Liver (tissue), 8 donors: ENCODE measurements at regions not wholly inside any gene's neighbourhood (a gene's known extent, or its start where the extent isn't known, plus 50 kb on each side); places are given as distances from the start of the nearest gene placed in this dataset.

ENCODE experiments used
- DNase-seq: peaks from one replicate; pipeline ENCODE4 v3.0.0-alpha.2; 2017; ENCODE audit warnings: low spot score
- H3K27ac ChIP-seq, 2 donors: one replicate each; pipeline ENCODE4 v1.7.0; 2013; ENCODE audit warnings: inconsistent platforms in 2 of 2, low read length in 2 of 2, control low read depth in 1 of 2, low read depth in 1 of 2, mild to moderate bottlenecking in 1 of 2
- H3K27me3 ChIP-seq, 4 donors: one replicate each; pipeline versions ENCODE4 v1.6.1 to v1.7.0; 2013; ENCODE audit warnings: low read length in 3 of 4, inconsistent platforms in 1 of 4, mild to moderate bottlenecking in 1 of 4, moderate library complexity in 1 of 4; ENCODE audit not compliant: control insufficient read depth in 4 of 4, insufficient read depth in 4 of 4
- H3K36me3 ChIP-seq, 4 donors: one replicate each; pipeline versions ENCODE4 v1.6.1 to v1.7.0; 2013; ENCODE audit warnings: low read length in 3 of 4, mild to moderate bottlenecking in 3 of 4, low read depth in 1 of 4, moderate library complexity in 1 of 4; ENCODE audit not compliant: control insufficient read depth in 4 of 4, insufficient read depth in 3 of 4
- H3K4me1 ChIP-seq, 4 donors: one replicate each; pipeline versions ENCODE4 v1.6.1 to v1.7.0; 2013; ENCODE audit warnings: low read length in 3 of 4, mild to moderate bottlenecking in 3 of 4, moderate library complexity in 1 of 4; ENCODE audit not compliant: control insufficient read depth in 4 of 4, insufficient read depth in 4 of 4
- H3K4me3 ChIP-seq, 3 donors: one replicate each; pipeline versions ENCODE4 v1.6.1 to v1.7.0; 2013; ENCODE audit warnings: low read length in 3 of 3, control low read depth in 1 of 3, low read depth in 1 of 3, mild to moderate bottlenecking in 1 of 3
- H3K9ac ChIP-seq, 2 donors: one replicate each; pipeline ENCODE4 v1.7.0; 2013; ENCODE audit warnings: low read length in 2 of 2, mild to moderate bottlenecking in 2 of 2, moderate library complexity in 2 of 2, control low read depth in 1 of 2, low read depth in 1 of 2
- H3K9me3 ChIP-seq, 4 donors: one replicate each; pipeline versions ENCODE4 v1.6.1 to v1.7.0; 2013; ENCODE audit warnings: low read length in 3 of 4; ENCODE audit not compliant: control insufficient read depth in 4 of 4
- ATF3 ChIP-seq: IDR thresholded peaks from 2 replicates; pipeline ENCODE4 v1.6.1; 2016; ENCODE audit warnings: antibody characterized with exemption
- CTCF ChIP-seq: fragments of 150-350 bp; IDR thresholded peaks from 2 replicates; pipeline ENCODE4 v1.5.1; 2017; ENCODE audit warnings: improper control_type of control experiment, low read depth, low read length; ENCODE audit not compliant: missing input control
- EGR1 ChIP-seq, 2 donors: IDR thresholded peaks; 2 replicates each; pipeline ENCODE4 v1.6.1; 2016 to 2018; ENCODE audit warnings: antibody characterized with exemption in 2 of 2, low read depth in 2 of 2
- FOXA1 ChIP-seq: IDR thresholded peaks from 2 replicates; pipeline ENCODE4 v1.6.1; 2016; ENCODE audit warnings: antibody characterized with exemption
- FOXA2 ChIP-seq: IDR thresholded peaks from 2 replicates; pipeline ENCODE4 v1.6.1; 2016; ENCODE audit warnings: antibody characterized with exemption
- GABPA ChIP-seq, 2 donors: IDR thresholded peaks in 1 of 2; conservative IDR thresholded peaks in 1 of 2; 2 replicates each; pipeline ENCODE4 v1.6.1; 2016; ENCODE audit warnings: antibody characterized with exemption in 2 of 2, mild to moderate bottlenecking in 1 of 2, moderate library complexity in 1 of 2
- HNF4A ChIP-seq, 2 donors: conservative IDR thresholded peaks; 2 replicates each; pipeline ENCODE4 v1.6.1; 2016; ENCODE audit warnings: antibody characterized with exemption in 2 of 2, mild to moderate bottlenecking in 2 of 2
- HNF4G ChIP-seq: IDR thresholded peaks from 2 replicates; pipeline ENCODE4 v1.6.1; 2016; ENCODE audit warnings: antibody characterized with exemption
- JUND ChIP-seq, 2 donors: IDR thresholded peaks; 2 replicates each; pipeline ENCODE4 v1.6.1; 2016; ENCODE audit warnings: antibody characterized with exemption in 2 of 2
- MAX ChIP-seq: IDR thresholded peaks from 2 replicates; pipeline ENCODE4 v1.6.1; 2016; ENCODE audit warnings: antibody characterized with exemption
- NR2F2 ChIP-seq: IDR thresholded peaks from 2 replicates; pipeline ENCODE4 v1.6.1; 2016; ENCODE audit warnings: antibody characterized with exemption
- RAD21 ChIP-seq, 2 donors: IDR thresholded peaks; 2 replicates each; pipeline ENCODE4 v1.6.1; 2016; ENCODE audit warnings: antibody characterized with exemption in 2 of 2, mild to moderate bottlenecking in 2 of 2
- REST ChIP-seq: IDR thresholded peaks from 2 replicates; pipeline ENCODE4 v1.6.1; 2016; ENCODE audit warnings: antibody characterized with exemption, mild to moderate bottlenecking
- RXRA ChIP-seq, 2 donors: IDR thresholded peaks; 2 replicates each; pipeline ENCODE4 v1.6.1; 2017 to 2018; ENCODE audit warnings: antibody characterized with exemption in 2 of 2, mild to moderate bottlenecking in 1 of 2
- SP1 ChIP-seq: IDR thresholded peaks from 2 replicates; pipeline ENCODE4 v1.6.1; 2018; ENCODE audit warnings: antibody characterized with exemption, mild to moderate bottlenecking
- TAF1 ChIP-seq: conservative IDR thresholded peaks from 2 replicates; pipeline ENCODE4 v1.6.1; 2016; ENCODE audit warnings: antibody characterized with exemption, mild to moderate bottlenecking
- YY1 ChIP-seq: IDR thresholded peaks from 2 replicates; pipeline ENCODE4 v1.6.1; 2016; ENCODE audit warnings: antibody characterized with exemption, mild to moderate bottlenecking
- ZBTB33 ChIP-seq: IDR thresholded peaks from 2 replicates; pipeline ENCODE4 v1.6.1; 2016; ENCODE audit warnings: antibody characterized with exemption
- WGBS: extraction: QIAGEN DNeasy Blood & Tissue Kit; methylation state at CpG from one replicate; pipeline ENCODE4 v1.1.7; 2013; 5-methylcytosine and 5-hydroxymethylcytosine counted together
- donor health status: healthy.
- donor health status: healthy.
- donor health status: healthy.
- donor health status: healthy.
- donor health status: healthy.

GRCh38 chr5:121573721-121574382 lies 277.8 kb upstream of the FTMT start:
- H3K27me3 ChIP-seq = no peaks in the 10 kb centered on the region
- no peaks in the 10 kb centered on the region for H3K9me3 ChIP-seq
- H3K4me3 ChIP-seq = no peak overlapping the region
- no peaks in the 10 kb centered on the region for H3K36me3 ChIP-seq
- no peak overlapping the region for H3K27ac ChIP-seq
- H3K4me1 ChIP-seq = no peaks in the 10 kb centered on the region
- TF ChIP-seq EGR1 (IDR thresholded peaks at IDR 0.05; ENCODE audit: low read depth in 2 of 2) (no peak), HNF4G (no peak), RAD21 (IDR thresholded peaks at IDR 0.05) (no peak), JUND (IDR thresholded peaks at IDR 0.05) (no peak), REST (no peak), SP1 (no peak), TAF1 (no peak), ATF3 (no peak), NR2F2 (no peak), ZBTB33 (no peak), CTCF (no peak), GABPA (IDR thresholded peaks at IDR 0.05 in 1 of 2, conservative IDR thresholded peaks at IDR 0.05 in 1 of 2) (no peak), RXRA (IDR thresholded peaks at IDR 0.05) (no peak), MAX (no peak), YY1 (no peak), FOXA2 (no peak), HNF4A (conservative IDR thresholded peaks at IDR 0.05) (no peak), FOXA1 (no peak)
- no peak overlapping the region for H3K9ac ChIP-seq
- DNase-seq = no peak
- WGBS = 53% methylated on average over 1 of the region's 1 CpG
